HCT116 (cell line): ENCODE measurements at regions not wholly inside any gene's neighbourhood (a gene's known extent, or its start where the extent isn't known, plus 50 kb on each side); places are given as distances from the start of the nearest gene placed in this dataset.

ENCODE experiments used
- ATAC-seq: fragments of 200-7000 bp; cut with Tn5 transposase; 2 replicates; pipeline ENCODE4 v1.9.1; 2020; ENCODE audit warnings: mild to moderate bottlenecking, moderate library complexity
- BruUV-seq: library from RNA; stranded (reverse); fragments of 400-500 nt; replicated peaks from 2 replicates; lab custom pipeline; 2021; lab: Mats Ljungman, UMichigan
- CTCF ChIA-PET: fragments of 300-600 bp; sonication (Branson Sonifier 250); formaldehyde crosslinking; loops from one replicate; lab custom pipeline; 2021; ENCODE audit warnings: antibody characterized with exemption; lab: Charles Lee
- POLR2A ChIA-PET: fragments of 300-600, 350-600 bp; sonication (Branson Sonifier 250); formaldehyde crosslinking; loops from one replicate; lab custom pipeline; 2021; ENCODE audit warnings: antibody characterized with exemption; lab: Charles Lee
- RAD21 ChIA-PET, 2 experiments: fragments of 300-600 bp; sonication (Branson Sonifier 250); formaldehyde crosslinking; loops; one replicate each; lab custom pipeline; 2023; ENCODE audit warnings: low total read pairs in 2 of 2; ENCODE audit not compliant: uncharacterized antibody in 2 of 2, unreplicated experiment in 2 of 2, low non-redundant PET in 1 of 2; lab: Charles Lee
- DNase-seq: peaks from one replicate; pipeline ENCODE4 v3.0.0-alpha.2; 2010; ENCODE audit warnings: low read depth, low spot score
- H2AFZ ChIP-seq: fragments of 200-600 bp; shearing (Covaris generic), sonication (generic); 2 replicates; pipeline ENCODE4 v1.6.1; 2017; ENCODE audit warnings: low read depth, mixed run types, mixed read lengths, antibody characterized with exemption, low read length; ENCODE audit not compliant: poor library complexity, severe bottlenecking
- H3K27ac ChIP-seq: 2 replicates; pipeline ENCODE4 v1.5.1; 2012; ENCODE audit warnings: low read depth, low read length
- H3K27me3 ChIP-seq: fragments of 200-600 bp; sonication (generic); 2 replicates; pipeline ENCODE4 v1.6.1; 2016; ENCODE audit warnings: mixed run types, low read length, mixed read lengths; ENCODE audit not compliant: insufficient read depth
- H3K36me3 ChIP-seq, 2 experiments: fragments of 200-500 bp in 1 of 2; fragments of 200-600 bp in 1 of 2; sonication (Bioruptor generic) in 1 of 2; sonication (generic) in 1 of 2; 2 replicates each; pipeline versions ENCODE4 v1.5.1 to v1.6.1; 2014 to 2016; ENCODE audit warnings: low read length in 2 of 2, inconsistent platforms in 1 of 2, mixed read lengths in 1 of 2, mixed run types in 1 of 2; ENCODE audit not compliant: insufficient read depth in 2 of 2, control insufficient read depth in 1 of 2
- H3K4me1 ChIP-seq, 2 experiments: fragments of 200-600 bp in 1 of 2; sonication (generic) in 1 of 2; 2 replicates each; pipeline versions ENCODE4 v1.5.1 to v1.6.1; 2012 to 2017; ENCODE audit warnings: low read length in 2 of 2, inconsistent platforms in 1 of 2, mild to moderate bottlenecking in 1 of 2, mixed read lengths in 1 of 2, mixed run types in 1 of 2, moderate library complexity in 1 of 2; ENCODE audit not compliant: insufficient read depth in 2 of 2, control insufficient read depth in 1 of 2
- H3K4me2 ChIP-seq: fragments of 200-600 bp; sonication (generic); 2 replicates; pipeline ENCODE4 v1.6.1; 2017; ENCODE audit warnings: mixed run types, low read length, mixed read lengths
- H3K4me3 ChIP-seq, 2 experiments: fragments of 200-600 bp in 1 of 2; sonication (generic) in 1 of 2; replicated peaks in 1 of 2; 2 replicates each; pipeline ENCODE4 v1.5.1; 2011 to 2016; ENCODE audit warnings: low read length in 2 of 2, control low read depth in 1 of 2, low read depth in 1 of 2, mild to moderate bottlenecking in 1 of 2, mixed read lengths in 1 of 2, mixed run types in 1 of 2
- H3K79me2 ChIP-seq: fragments of 200-600 bp; sonication (generic); 2 replicates; pipeline ENCODE4 v1.6.1; 2017; ENCODE audit warnings: mild to moderate bottlenecking, mixed run types, low read length, moderate library complexity, mixed read lengths; ENCODE audit not compliant: insufficient read depth
- H3K9ac ChIP-seq: fragments of 200-600 bp; sonication (generic); 2 replicates; pipeline ENCODE4 v1.6.1; 2016; ENCODE audit warnings: low read length, mixed read lengths
- H3K9me2 ChIP-seq: fragments of 200-600 bp; sonication (generic), shearing (Covaris generic); 2 replicates; pipeline ENCODE4 v1.6.1; 2017; ENCODE audit warnings: mixed run types, mild to moderate bottlenecking, moderate library complexity; ENCODE audit not compliant: insufficient read depth
- H3K9me3 ChIP-seq, 2 experiments: fragments of 200-500 bp in 1 of 2; fragments of 200-600 bp in 1 of 2; sonication (Bioruptor generic) in 1 of 2; sonication (generic) in 1 of 2; 2 replicates each; pipeline ENCODE4 v1.6.1; 2014 to 2017; ENCODE audit warnings: low read length in 2 of 2, mixed read lengths in 2 of 2, inconsistent platforms in 1 of 2, low read depth in 1 of 2, mild to moderate bottlenecking in 1 of 2, mixed run types in 1 of 2, moderate library complexity in 1 of 2; ENCODE audit not compliant: control insufficient read depth in 1 of 2, insufficient read depth in 1 of 2
- H4K20me1 ChIP-seq: fragments of 200-600 bp; sonication (generic), shearing (Covaris generic); 2 replicates; pipeline ENCODE4 v1.6.1; 2017; ENCODE audit warnings: mixed run types, mild to moderate bottlenecking, moderate library complexity; ENCODE audit not compliant: insufficient read depth
- CBX3 ChIP-seq: IDR thresholded peaks from 2 replicates; pipeline ENCODE4 v1.6.1; 2012; ENCODE audit warnings: low read depth
- CEBPB ChIP-seq: IDR thresholded peaks from 2 replicates; pipeline ENCODE4 v1.6.1; 2012; ENCODE audit warnings: low read depth
- EZH2phosphoT487 ChIP-seq: fragments of 200-600 bp; IDR thresholded peaks from 2 replicates; pipeline ENCODE4 v1.6.1; 2018; ENCODE audit warnings: antibody characterized with exemption, borderline replicate concordance
- FOSL1 ChIP-seq: IDR thresholded peaks from 2 replicates; pipeline ENCODE4 v1.6.1; 2012; ENCODE audit warnings: low read depth
- JUND ChIP-seq: IDR thresholded peaks from 2 replicates; pipeline ENCODE4 v1.6.1; 2012
- POLR2A ChIP-seq: IDR thresholded peaks from 2 replicates; pipeline ENCODE4 v1.7.0; 2011; ENCODE audit warnings: borderline replicate concordance; ENCODE audit not compliant: insufficient read depth, insufficient read length; ENCODE audit errors: extremely low read depth
- POLR2AphosphoS5 ChIP-seq: IDR thresholded peaks from 2 replicates; pipeline ENCODE4 v1.6.1; 2011; ENCODE audit warnings: mild to moderate bottlenecking, low read depth, low read length, moderate library complexity
- RAD21 ChIP-seq: IDR thresholded peaks from 2 replicates; pipeline ENCODE4 v1.6.1; 2012; ENCODE audit warnings: low read depth, mild to moderate bottlenecking
- SIN3A ChIP-seq: IDR thresholded peaks from 2 replicates; pipeline ENCODE4 v1.6.1; 2012; ENCODE audit warnings: low read depth
- SRF ChIP-seq: IDR thresholded peaks from 2 replicates; pipeline ENCODE4 v1.6.1; 2012; ENCODE audit warnings: low read depth
- TCF7L2 ChIP-seq: IDR thresholded peaks from 2 replicates; pipeline ENCODE4 v1.7.0; 2011; ENCODE audit warnings: borderline replicate concordance, inconsistent platforms; ENCODE audit not compliant: insufficient read depth, insufficient read length; ENCODE audit errors: extremely low read depth
- ZNF274 ChIP-seq: fragments of 200-500 bp; sonication (Bioruptor generic); IDR thresholded peaks from 2 replicates; pipeline ENCODE4 v1.6.1; 2014; ENCODE audit warnings: mild to moderate bottlenecking, low read depth, low read length, inconsistent platforms
- intact Hi-C: fragments of 100-400 bp; cut with micrococcal nuclease; formaldehyde crosslinking; loops from 2 replicates; pipeline ENCODE4 v1.10.0; 2022
- TF ChIP-seq, protein P1 (sequence below): IDR thresholded peaks from 2 replicates; pipeline ENCODE4 v1.6.1; 2011; ENCODE audit warnings: mild to moderate bottlenecking, low read length, moderate library complexity; ENCODE audit not compliant: insufficient replicate concordance; ENCODE audit errors: extremely low read depth
- TF ChIP-seq, protein P2 (sequence below), 3 experiments: fragments of 200-600 bp in 1 of 3; sonication (generic) in 1 of 3; IDR thresholded peaks in 2 of 3; conservative IDR thresholded peaks in 1 of 3; 2 replicates each; pipeline ENCODE4 v1.5.1; 2012 to 2017; ENCODE audit warnings: low read depth in 2 of 3, low read length in 2 of 3, antibody characterized with exemption in 1 of 3, borderline replicate concordance in 1 of 3, control low read depth in 1 of 3, mild to moderate bottlenecking in 1 of 3, mixed read lengths in 1 of 3, mixed run types in 1 of 3, moderate library complexity in 1 of 3; ENCODE audit not compliant: insufficient read depth in 1 of 3
- TF ChIP-seq, protein P3 (sequence below): IDR thresholded peaks from 2 replicates; pipeline ENCODE4 v1.6.1; 2012; ENCODE audit warnings: low read depth

GRCh38 chr4:120352739-120353138, 286.1 kb upstream of the MAD2L1 start:
- Histone ChIP-seq H2AFZ (no peak overlapping the region), H3K79me2 (no peaks in the 10 kb centered on the region), H3K9ac (no peak overlapping the region), H3K27ac (no peak overlapping the region), H3K27me3 (no peaks in the 10 kb centered on the region), H4K20me1 (no peaks in the 10 kb centered on the region), H3K9me2 (no peaks in the 10 kb centered on the region), H3K9me3 (no peaks in the 10 kb centered on the region), H3K4me3 (no peak overlapping the region), H3K36me3 (no peaks in the 10 kb centered on the region), H3K4me2 (no peak overlapping the region), H3K4me1 (no peaks in the 10 kb centered on the region)
- DNase-seq (no peak), ATAC-seq (no peak)
- ChIA-PET RAD21 (no interaction called here), POLR2A (no interaction called here), CTCF (no interaction called here)
- BruUV-seq = no TSS peak
- no peak for TF ChIP-seq JUND
- TF ChIP-seq RAD21 = no peak
- TF ChIP-seq SIN3A = no peak
- no peak for TF ChIP-seq POLR2A
- no peak for TF ChIP-seq POLR2AphosphoS5
- TF ChIP-seq, protein P1, sequence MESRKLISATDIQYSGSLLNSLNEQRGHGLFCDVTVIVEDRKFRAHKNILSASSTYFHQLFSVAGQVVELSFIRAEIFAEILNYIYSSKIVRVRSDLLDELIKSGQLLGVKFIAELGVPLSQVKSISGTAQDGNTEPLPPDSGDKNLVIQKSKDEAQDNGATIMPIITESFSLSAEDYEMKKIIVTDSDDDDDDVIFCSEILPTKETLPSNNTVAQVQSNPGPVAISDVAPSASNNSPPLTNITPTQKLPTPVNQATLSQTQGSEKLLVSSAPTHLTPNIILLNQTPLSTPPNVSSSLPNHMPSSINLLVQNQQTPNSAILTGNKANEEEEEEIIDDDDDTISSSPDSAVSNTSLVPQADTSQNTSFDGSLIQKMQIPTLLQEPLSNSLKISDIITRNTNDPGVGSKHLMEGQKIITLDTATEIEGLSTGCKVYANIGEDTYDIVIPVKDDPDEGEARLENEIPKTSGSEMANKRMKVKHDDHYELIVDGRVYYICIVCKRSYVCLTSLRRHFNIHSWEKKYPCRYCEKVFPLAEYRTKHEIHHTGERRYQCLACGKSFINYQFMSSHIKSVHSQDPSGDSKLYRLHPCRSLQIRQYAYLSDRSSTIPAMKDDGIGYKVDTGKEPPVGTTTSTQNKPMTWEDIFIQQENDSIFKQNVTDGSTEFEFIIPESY = no peak
- no peak for TF ChIP-seq TCF7L2
- no peak for TF ChIP-seq EZH2phosphoT487
- no peak for TF ChIP-seq SRF
- TF ChIP-seq ZNF274 = no peak
- TF ChIP-seq CEBPB = no peak
- TF ChIP-seq, protein P2, sequence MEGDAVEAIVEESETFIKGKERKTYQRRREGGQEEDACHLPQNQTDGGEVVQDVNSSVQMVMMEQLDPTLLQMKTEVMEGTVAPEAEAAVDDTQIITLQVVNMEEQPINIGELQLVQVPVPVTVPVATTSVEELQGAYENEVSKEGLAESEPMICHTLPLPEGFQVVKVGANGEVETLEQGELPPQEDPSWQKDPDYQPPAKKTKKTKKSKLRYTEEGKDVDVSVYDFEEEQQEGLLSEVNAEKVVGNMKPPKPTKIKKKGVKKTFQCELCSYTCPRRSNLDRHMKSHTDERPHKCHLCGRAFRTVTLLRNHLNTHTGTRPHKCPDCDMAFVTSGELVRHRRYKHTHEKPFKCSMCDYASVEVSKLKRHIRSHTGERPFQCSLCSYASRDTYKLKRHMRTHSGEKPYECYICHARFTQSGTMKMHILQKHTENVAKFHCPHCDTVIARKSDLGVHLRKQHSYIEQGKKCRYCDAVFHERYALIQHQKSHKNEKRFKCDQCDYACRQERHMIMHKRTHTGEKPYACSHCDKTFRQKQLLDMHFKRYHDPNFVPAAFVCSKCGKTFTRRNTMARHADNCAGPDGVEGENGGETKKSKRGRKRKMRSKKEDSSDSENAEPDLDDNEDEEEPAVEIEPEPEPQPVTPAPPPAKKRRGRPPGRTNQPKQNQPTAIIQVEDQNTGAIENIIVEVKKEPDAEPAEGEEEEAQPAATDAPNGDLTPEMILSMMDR (IDR thresholded peaks at IDR 0.05 in 2 of 3, conservative IDR thresholded peaks at IDR 0.05 in 1 of 3; ENCODE audit: borderline replicate concordance in 1 of 3, insufficient read depth in 1 of 3, low read depth in 2 of 3, low read length in 2 of 3) = no peak
- TF ChIP-seq, protein P3, sequence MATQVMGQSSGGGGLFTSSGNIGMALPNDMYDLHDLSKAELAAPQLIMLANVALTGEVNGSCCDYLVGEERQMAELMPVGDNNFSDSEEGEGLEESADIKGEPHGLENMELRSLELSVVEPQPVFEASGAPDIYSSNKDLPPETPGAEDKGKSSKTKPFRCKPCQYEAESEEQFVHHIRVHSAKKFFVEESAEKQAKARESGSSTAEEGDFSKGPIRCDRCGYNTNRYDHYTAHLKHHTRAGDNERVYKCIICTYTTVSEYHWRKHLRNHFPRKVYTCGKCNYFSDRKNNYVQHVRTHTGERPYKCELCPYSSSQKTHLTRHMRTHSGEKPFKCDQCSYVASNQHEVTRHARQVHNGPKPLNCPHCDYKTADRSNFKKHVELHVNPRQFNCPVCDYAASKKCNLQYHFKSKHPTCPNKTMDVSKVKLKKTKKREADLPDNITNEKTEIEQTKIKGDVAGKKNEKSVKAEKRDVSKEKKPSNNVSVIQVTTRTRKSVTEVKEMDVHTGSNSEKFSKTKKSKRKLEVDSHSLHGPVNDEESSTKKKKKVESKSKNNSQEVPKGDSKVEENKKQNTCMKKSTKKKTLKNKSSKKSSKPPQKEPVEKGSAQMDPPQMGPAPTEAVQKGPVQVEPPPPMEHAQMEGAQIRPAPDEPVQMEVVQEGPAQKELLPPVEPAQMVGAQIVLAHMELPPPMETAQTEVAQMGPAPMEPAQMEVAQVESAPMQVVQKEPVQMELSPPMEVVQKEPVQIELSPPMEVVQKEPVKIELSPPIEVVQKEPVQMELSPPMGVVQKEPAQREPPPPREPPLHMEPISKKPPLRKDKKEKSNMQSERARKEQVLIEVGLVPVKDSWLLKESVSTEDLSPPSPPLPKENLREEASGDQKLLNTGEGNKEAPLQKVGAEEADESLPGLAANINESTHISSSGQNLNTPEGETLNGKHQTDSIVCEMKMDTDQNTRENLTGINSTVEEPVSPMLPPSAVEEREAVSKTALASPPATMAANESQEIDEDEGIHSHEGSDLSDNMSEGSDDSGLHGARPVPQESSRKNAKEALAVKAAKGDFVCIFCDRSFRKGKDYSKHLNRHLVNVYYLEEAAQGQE = no peak
- TF ChIP-seq FOSL1 = no peak
- no peak for TF ChIP-seq CBX3
- intact Hi-C loops = no loop called here
